Retinal pigment epithelial cell (primary cell): ENCODE measurements at regions not wholly inside any gene's neighbourhood (a gene's known extent, or its start where the extent isn't known, plus 50 kb on each side); places are given as distances from the start of the nearest gene placed in this dataset.

Experiments used
- DNase-seq: peaks from one replicate; pipeline ENCODE4 v3.0.0-alpha.2; 2010; ENCODE audit warnings: low read depth
- H3K4me3 ChIP-seq: 2 replicates; pipeline ENCODE4 v1.5.1; 2011; ENCODE audit warnings: mild to moderate bottlenecking, low read length, control low read depth, moderate library complexity
- CTCF ChIP-seq: conservative IDR thresholded peaks from 2 replicates; pipeline ENCODE4 v1.5.1; 2011; ENCODE audit warnings: low read depth, low read length, control low read depth, inconsistent platforms

GRCh38 chr3:11928381-11928780 lies 75.8 kb upstream of the SYN2 start:
- TF ChIP-seq CTCF = no peak
- H3K4me3 ChIP-seq = no peak overlapping the region
- DNase-seq = no peak

GRCh38 chr3:11929531-11929930 lies 74.7 kb upstream of the SYN2 start:
- DNase-seq = no peak
- TF ChIP-seq CTCF = no peak
- no peak overlapping the region for H3K4me3 ChIP-seq

GRCh38 chr3:11930084-11930483 lies 74.1 kb upstream of the SYN2 start:
- no peak overlapping the region for H3K4me3 ChIP-seq
- TF ChIP-seq CTCF = no peak
- no peak for DNase-seq

GRCh38 chr3:11932636-11933035 lies 71.6 kb upstream of the SYN2 start:
- no peak for TF ChIP-seq CTCF

GRCh38 chr3:11933529-11933928 lies 70.7 kb upstream of the SYN2 start:
- DNase-seq = no peak
- no peak overlapping the region for H3K4me3 ChIP-seq
- no peak for TF ChIP-seq CTCF

More at GRCh38 chr3:11932636-11933035, 71.6 kb upstream of the SYN2 start:
- no peak overlapping the region for H3K4me3 ChIP-seq
- no peak for DNase-seq

- DNase-seq = no peak
These were observed 60.0 kb upstream of the SYN2 start for GRCh38 chr3:11944052-11944673.

More at GRCh38 chr3:11944052-11944673, 60.0 kb upstream of the SYN2 start:
- TF ChIP-seq CTCF = peak; percentile 89
- no peak overlapping the region for H3K4me3 ChIP-seq
